ENCODE measurements at regions not wholly inside any gene's neighbourhood (a gene's known extent, or its start where the extent isn't known, plus 50 kb on each side); places are given as distances from the start of the nearest gene placed in this dataset.

- TF ChIP-seq ZFX (IDR thresholded peaks at IDR 0.05) (no peak), CTCF (conservative IDR thresholded peaks at IDR 0.05) (no peak)
- H3K27ac ChIP-seq = no peak overlapping the region
Measured at GRCh38 chr2:5060956-5061355, 631.2 kb upstream of the SOX11 start.

GRCh38 chr2:5064687-5065086, 627.5 kb upstream of the SOX11 start:
- H3K27ac ChIP-seq = no peak overlapping the region
- TF ChIP-seq CTCF (conservative IDR thresholded peaks at IDR 0.05) (no peak), ZFX (IDR thresholded peaks at IDR 0.05) (no peak)

- H3K27ac ChIP-seq = no peak overlapping the region
- TF ChIP-seq ZFX (IDR thresholded peaks at IDR 0.05) = no peak
- TF ChIP-seq CTCF (conservative IDR thresholded peaks at IDR 0.05) = no peak
Measured at GRCh38 chr2:5067816-5068215, 624.4 kb upstream of the SOX11 start.

GRCh38 chr2:5070257-5070656, 621.9 kb upstream of the SOX11 start:
- TF ChIP-seq ZFX (IDR thresholded peaks at IDR 0.05) (no peak), CTCF (conservative IDR thresholded peaks at IDR 0.05) (no peak)
- H3K27ac ChIP-seq = no peak overlapping the region

GRCh38 chr2:5074733-5075132, 617.5 kb upstream of the SOX11 start:
- no peak overlapping the region for H3K27ac ChIP-seq
- no peak for TF ChIP-seq ZFX (IDR thresholded peaks at IDR 0.05)
- TF ChIP-seq CTCF (conservative IDR thresholded peaks at IDR 0.05) = no peak

- H3K27ac ChIP-seq = no peak overlapping the region
- no peak for TF ChIP-seq CTCF (conservative IDR thresholded peaks at IDR 0.05)
- no peak for TF ChIP-seq ZFX (IDR thresholded peaks at IDR 0.05)
Measured at GRCh38 chr2:5076599-5076998, 615.6 kb upstream of the SOX11 start.

- no peak overlapping the region for H3K27ac ChIP-seq
- no peak; the same call in 1 of the 2 replicates for TF ChIP-seq CTCF (conservative IDR thresholded peaks at IDR 0.05)
- no peak for TF ChIP-seq ZFX (IDR thresholded peaks at IDR 0.05)
Measured at GRCh38 chr2:5077479-5078089, 614.6 kb upstream of the SOX11 start.

Data from C4-2B (cell line).